Ovary (tissue), 3 donors: ENCODE measurements at regions not wholly inside any gene's neighbourhood (a gene's known extent, or its start where the extent isn't known, plus 50 kb on each side); places are given as distances from the start of the nearest gene placed in this dataset.
"Not testable (repeated sequence)": the region's sequence is repeated elsewhere in the genome, so short reads cannot be mapped to it uniquely, and the experiment has no call there.

Source experiments
- CTCF ChIP-seq, 3 donors: fragments of 450-650 bp in 2 of 3; fragments of 200-600 bp in 1 of 3; IDR thresholded peaks; one replicate each; pipeline versions ENCODE4 v1.5.1 to v1.8.0; 2016 to 2022; ENCODE audit warnings: antibody characterized with exemption in 3 of 3, mild to moderate bottlenecking in 1 of 3
- EP300 ChIP-seq: sonication (generic); formaldehyde crosslinking; IDR thresholded peaks from one replicate; pipeline ENCODE4 v1.6.1; 2017; ENCODE audit warnings: antibody characterized with exemption
- POLR2A ChIP-seq: fragments of 450-650 bp; IDR thresholded peaks from one replicate; pipeline ENCODE4 v1.6.1; 2017; ENCODE audit warnings: antibody characterized with exemption, mild to moderate bottlenecking, moderate library complexity
- donor health status: DM: no; HTN: no; CAD: no.

GRCh38 chr9:61412738-61413137 lies 222.9 kb downstream of the SPATA31A7 start:
- not testable (repeated sequence) for TF ChIP-seq POLR2A; CTCF (IDR thresholded peaks at IDR 0.05); EP300
